GM19324 (cell line): ENCODE measurements at regions not wholly inside any gene's neighbourhood (a gene's known extent, or its start where the extent isn't known, plus 50 kb on each side); places are given as distances from the start of the nearest gene placed in this dataset.

Experiments
- ATAC-seq: cut with Tn5 transposase; IDR thresholded peaks from one replicate; pipeline ENCODE4 v1.9.1; 2021; ENCODE audit warnings: mild to moderate bottlenecking, moderate library complexity; ENCODE audit not compliant: unreplicated experiment, low FRiP score

DNA sequence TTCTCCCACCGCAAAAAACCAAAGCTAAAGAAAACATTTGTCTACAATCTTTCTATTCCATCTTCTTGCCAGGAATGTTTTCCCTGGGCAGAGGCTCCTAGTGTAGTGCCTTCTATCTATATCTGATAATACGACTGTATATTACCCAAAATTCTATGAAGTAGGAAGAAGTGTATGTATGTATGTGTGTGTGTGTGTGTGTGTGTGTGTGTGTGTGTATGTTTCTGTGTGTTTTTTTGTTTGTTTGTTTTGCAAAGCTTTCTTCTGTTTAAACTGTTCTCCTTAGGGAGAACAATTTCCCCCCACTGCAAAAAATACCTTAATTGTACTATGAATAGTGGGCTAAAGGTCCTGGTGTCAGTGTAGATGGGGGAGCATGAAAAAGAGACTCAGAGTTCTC is 312.6 kb upstream of the CITED2 start:
- ATAC-seq = no peak

DNA sequence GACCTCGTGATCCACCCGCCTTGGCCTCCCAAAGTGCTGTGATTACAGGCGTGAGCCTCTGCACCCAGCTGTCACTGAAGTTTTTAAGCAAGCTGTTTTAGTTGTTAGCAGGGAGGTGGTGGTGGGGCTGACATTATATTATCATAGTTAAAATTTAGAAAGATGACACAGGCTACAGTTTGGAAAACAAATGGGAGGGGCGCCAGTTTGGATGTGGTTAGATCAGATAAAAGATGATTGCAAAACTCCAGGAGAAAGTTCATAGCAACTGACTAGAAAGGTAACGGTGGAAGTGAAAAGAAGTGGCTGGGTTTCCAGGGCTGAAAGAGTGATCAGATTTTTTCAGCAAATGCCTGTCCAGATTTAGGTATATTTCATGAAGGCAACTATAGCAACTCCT is 311.9 kb upstream of the CITED2 start:
- ATAC-seq = no peak

DNA sequence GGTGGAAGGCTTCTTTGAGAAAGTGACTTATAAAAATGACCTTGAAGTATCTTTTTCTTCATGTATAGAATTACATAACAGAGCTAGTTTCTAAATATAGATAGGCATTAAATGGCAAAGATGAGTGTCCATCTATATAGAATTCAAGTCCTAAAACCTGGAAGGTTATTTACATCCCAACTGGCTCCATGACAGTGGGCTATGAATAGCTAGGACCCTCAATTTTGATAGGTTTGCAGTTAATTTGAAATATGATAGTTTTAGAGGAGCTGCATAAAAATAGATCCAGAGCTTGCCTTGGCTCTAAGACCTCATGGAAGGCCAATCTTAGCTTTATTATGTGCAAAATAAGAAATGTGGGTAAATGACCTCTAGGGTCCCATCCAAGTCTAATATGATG is 310.6 kb upstream of the CITED2 start:
- no peak for ATAC-seq

DNA sequence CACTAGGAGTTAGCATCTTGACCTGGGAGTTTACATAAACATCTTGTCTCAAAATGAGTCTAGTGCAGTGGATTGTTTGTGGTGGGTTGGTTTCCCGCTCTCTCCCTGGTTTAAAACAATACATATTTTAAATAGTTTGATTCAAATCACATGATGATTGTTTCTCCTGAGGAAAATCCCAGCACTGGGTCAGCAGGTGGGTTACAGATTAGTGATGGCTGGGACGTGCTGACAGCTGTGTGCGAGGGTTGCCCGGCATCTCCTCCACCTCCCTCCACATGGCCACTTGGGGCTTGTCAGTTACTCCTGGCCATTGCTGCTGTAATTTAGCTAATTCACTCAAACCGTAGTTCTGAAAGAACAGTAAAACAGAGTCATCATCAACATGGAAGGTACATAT is 306.4 kb upstream of the CITED2 start:
- ATAC-seq = no peak

DNA sequence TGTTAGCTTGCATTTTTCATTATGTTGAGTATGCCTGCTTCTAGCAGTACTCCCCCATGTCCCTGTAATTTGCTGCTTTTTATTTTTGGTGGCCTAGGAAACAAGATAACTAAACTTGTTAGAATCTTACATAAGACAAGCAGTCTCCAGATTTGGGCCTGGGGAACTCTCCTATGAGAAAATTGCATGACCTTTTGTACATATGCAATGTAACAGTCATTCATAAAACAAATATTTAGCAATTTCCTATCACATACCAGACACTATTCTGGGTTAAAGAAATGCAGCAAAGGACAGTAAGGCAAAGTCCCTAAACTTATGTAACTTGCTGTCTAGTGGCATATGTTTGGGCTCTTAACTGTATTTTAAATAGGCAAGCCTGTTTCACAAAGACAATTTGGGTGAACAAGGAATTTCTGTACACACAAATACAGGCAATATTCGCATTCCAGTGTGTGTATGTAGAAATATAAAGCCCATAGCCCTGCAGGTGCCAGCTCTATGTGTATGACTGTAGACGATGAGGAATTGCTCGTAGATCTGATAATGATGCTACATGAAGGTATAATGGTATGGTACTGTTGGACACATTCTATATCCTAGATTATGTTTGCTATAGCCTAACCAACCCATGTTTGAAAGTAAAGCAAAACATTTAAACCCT is 305.2 kb upstream of the CITED2 start:
- no peak for ATAC-seq

DNA sequence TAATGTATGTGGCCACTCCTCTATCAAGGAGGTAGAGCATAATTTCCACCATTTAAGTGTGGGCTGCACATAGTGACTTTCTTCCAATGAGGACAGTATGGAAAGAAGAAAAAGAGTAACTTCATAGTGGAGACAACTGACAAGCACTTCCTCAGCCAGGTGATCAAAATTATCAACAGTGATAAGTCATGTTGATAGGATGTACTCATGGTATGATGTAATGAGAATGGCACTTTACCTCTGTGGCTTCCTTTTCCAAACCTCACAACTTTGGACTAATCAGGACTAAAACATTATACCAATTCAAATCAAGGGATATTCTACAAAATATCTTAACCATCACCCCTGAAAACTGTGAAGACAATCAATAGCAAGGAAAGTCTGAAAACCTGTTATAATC is 302.3 kb upstream of the CITED2 start:
- no peak for ATAC-seq

DNA sequence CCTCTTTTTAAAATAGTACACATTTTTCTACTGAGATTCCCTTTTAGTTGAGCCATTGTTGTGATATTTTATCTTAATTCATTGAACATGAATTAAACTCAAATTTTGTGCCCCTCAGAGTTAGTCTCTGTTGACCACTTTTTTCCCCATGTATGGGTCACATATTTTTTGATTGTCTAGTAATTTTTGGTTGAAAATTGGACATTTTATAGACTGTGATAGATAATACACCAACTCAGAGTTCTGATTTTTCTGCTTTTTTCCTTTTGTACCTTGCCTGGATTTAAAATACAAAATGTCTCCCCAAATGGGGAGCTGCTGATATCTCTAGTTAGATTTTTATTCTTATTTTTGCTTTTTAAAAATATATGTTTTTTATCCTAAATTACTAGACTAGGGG is 291.8 kb upstream of the CITED2 start:
- no peak for ATAC-seq

DNA sequence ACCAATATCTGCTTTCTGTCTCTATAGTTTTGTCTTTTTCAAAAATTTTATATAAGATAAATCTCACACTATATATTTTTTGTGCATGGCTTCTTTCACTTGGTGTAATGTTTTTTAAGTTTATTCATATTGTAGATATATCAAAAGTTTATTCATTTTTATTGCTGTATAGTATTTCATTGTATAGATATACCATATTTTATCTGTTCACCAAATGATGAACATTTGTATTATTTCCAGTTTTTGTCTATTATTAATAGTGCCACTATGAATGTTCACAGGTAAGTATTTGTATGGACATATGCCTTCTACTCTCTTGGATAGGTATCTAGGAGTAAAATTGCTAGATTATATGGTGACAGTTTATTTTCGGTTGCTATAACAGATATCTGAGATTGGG is 289.5 kb upstream of the CITED2 start:
- ATAC-seq = no peak

DNA sequence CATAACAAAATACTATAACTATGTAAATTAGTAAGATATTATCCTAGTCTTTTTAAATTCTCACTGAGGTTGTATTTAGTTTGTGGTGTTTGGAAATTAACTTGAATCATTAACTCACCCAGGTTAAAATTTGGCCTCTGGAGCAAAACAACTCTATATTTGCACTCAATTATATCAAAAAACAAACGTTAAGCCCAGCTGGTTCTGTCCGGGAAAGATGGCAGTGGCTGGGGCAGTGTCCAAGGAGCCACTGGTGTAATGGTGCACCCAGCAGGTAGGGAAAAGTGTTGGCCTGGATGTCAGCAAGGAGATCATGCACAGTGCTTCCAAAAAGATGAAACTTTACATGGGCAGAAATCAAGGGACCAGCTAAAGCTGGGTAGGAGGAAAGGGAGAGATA is 285.3 kb upstream of the CITED2 start:
- ATAC-seq = no peak

DNA sequence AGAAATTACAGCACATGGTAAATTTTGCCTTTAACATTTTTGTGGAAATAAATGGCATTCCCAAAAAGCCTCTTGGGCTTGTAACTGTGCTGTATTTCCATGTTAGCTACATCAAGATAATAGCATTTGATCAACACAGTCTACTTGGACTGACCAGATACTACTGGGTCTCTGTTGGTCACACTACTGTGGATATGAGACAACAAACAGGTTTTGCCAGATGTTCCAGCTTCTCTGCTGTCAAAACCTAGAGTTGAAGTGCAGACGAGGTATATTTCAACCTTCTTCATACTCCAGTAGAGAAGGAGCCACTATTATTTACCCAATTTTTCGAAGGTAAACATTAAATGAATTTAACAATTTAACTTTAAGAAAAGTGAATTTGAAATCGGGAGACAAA is 284.7 kb upstream of the CITED2 start:
- ATAC-seq = no peak

DNA sequence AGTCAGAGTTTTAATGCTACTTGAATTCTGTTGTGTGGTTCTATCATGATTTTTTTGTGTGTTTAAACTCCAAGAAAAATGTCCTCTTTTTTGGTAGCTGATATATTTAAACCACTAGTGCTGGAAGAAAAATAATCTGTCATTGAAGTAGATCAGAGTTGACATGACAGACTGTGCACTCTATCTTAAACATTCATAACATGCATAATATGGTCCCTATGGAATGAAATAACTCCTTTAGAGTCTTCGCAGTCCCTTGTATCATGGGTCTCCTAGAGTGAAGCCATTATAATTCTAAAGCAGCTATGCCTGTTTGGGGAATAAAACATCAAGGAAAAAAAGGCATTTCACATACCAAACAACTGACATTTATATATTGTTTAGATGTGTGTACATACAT is 282.7 kb upstream of the CITED2 start:
- ATAC-seq = no peak

DNA sequence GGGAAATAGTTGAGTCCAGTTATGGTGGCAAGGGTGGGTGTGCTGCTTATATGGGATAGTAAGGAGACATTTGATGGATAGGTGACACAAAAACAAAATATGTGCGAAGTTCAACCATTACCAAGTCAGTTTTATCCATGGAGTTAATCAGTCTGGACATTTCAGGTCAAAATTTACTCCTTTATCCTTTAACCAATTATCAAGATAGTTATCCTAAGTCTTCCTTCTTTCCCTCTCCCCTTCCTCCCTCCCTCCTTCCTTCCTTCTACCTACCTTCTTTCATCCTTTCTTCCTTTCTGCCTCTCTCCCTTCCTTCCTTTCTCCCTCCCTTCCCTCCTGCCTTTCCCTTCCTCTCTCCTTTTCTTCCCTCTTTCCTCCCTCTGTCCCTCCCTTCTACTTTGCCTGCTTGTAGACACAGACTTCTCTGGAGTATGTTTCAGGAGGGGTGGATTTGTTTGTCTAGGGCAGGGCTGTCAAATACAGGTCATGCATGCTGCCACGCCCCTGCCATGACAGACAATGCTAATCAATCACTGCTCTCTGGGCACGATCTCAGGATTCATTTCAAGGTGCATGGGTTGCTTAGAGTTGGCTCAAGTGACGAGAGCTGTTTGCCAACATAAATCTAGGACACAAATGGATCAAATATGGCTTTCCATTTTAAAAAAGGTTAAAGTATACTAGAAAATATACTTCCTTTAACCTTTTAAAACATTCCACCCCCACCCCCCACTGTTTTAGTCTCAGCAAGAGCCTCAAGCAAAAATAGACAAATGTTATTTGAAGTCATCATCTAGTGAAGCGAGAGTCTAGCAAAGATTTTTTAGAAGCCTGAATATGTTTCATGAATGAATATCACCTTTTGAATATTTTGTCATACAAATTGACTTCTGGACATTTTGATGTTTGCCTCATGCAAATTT is 281.6 kb upstream of the CITED2 start:
- ATAC-seq = no peak

DNA sequence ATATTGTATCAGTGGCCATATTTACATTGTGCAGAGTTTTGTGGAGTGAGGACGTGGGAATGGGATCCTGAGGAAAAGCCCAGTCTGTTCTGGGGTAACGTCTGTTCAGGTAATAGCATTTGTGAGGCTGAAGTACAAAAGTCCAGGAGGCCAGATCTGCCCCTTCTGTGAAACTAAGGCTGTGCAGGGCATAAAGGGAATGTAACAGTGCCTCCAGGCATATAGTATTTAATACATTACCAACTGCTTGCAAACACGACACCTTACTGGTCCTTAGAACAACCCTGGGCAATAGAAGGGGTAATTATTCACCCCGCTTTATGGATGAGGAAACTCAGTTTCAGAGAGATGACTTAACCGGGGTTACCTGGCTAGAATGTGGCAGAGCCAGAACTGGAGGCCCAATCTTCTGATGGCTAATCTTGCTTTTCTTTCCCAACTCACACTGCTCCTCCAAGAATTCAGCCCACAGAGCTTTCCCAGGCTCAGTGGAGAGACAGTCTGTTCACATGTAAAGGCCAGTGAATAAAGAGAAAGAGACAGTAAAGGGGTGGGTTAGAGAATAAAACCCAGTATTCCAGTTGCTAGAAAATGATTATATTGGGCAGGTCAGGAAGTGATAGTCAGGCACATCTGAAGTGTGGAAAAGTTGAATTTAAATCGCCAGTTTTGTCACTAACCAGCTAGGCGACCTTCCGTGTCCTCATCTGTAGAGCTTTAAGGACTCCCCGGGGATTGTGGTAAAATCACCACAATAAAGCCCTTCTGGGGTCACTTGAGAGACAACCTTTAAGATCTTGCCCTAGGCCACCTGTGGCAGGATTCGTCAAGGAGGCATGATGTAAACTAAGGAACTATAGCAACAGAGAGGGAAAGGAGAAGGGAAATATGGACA is 280.7 kb upstream of the CITED2 start:
- no peak for ATAC-seq

DNA sequence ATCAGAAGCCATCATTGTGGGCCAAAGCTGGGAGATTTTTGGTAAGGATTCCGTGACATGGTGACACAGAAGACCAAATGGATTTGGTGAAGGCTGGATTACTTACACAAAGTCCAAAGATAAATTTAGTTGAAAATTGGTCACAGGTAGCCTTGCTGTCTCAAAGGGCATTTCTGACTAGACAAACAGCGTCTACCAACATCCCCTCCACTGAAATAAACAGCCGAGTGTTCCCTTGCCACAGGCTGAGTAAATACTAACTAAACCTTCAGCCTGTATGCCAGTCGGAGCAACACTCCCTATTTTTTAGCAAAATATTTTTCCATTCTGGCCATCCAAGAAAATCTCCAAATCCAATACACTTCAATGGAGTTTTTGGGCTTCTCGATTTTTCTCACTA is 279.9 kb upstream of the CITED2 start:
- no peak for ATAC-seq

DNA sequence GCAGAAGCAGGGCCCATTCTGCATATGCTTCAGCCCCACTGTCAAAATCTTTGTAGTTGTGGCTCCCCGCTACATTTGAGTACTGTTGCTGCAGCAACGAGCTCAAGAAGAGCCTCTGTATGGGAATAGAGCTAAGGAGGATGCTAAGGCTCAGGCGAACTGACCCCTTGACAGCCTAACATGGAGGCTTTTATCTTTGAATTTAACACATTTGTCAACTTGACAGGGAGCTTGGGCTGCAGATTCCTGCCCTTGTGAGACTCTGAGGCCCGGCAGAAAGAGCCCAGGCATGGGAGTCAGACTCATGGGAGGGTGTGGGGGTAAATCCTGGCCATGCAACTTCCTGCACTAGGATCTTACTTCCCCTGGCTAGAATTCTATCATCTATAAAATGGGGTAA is 278.7 kb upstream of the CITED2 start:
- ATAC-seq = no peak

DNA sequence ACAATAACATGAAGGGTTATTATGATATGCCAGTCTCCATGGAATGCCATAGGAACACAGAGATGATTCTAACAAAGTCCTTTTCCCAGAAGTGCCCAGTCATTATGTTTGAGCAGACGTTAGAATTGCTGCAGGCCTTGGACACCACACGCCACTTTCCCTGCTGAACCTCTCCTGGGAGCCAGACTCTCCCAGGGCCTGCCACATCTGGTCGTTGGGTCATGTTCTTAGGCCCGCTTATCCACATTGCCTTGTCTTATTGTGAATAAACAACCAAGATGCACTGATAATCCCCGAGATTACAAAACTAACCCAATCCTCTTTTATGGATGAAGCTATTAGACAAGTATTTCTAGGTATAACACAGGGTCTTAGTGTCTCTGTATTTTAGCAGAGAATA is 276.5 kb upstream of the CITED2 start:
- no peak for ATAC-seq

DNA sequence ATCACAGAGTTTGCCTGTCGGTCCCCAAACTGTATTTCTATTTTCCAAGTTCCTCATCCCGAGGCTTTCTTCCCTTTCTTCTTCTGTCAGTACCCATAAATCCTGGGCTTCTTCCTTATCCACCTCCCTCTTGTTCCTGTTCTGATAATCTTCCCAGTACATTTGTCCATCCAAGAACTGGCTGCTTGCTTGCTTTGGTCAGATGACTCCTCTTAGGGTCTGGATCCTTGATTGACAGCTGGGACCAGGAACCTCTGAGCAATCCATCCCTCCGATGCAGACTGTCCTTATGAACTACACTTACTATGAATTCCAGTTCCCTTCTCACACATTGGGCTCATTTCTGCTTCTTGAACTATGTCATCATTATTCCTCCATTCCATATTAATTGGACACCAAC is 275.3 kb upstream of the CITED2 start:
- no peak for ATAC-seq

DNA sequence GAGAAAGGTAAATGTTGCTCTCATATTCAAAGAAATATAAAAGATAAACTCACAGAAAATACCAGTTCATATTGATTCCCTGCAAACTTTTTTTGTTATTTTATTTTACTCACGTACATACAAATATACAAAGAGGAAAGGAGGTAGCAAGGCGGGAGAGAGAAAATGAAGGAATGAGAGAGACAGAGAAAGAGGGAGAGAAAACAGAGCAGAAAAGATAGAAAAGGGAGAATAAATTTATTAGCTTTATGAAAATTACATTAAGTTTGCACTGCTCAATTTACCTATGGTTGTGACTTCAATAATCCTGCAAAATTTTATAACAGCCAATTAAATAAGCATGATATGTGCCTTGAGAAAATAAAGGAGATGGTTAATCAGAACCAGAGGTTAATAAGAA is 274.7 kb upstream of the CITED2 start:
- ATAC-seq = no peak

DNA sequence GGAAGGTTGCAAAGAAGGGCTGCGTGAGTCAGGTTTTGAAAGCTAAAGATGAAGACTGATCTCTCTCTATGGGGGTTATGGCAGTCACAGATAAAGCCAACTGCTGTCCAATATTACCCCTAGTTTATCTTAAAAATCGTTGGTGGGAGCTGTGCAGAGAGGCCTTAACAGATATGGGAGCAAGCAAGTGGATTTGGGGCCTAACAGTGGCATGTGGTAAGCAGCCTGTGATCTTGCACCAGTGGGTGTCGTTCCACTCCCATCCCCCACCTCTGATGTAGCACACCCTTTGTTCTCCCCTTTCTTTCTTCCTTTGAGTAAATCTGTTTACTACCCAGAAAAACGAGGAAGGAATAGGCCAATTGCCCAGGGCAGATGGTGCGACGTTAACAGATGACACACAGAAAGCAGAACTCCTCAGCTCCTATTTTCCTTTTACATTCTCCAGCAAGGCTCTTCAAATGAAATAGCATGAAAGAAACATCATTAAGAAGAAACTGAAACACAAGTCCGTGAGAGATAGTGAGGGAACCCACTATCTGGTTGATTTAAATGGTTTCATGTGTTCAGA is 274.1 kb upstream of the CITED2 start:
- ATAC-seq = no peak

DNA sequence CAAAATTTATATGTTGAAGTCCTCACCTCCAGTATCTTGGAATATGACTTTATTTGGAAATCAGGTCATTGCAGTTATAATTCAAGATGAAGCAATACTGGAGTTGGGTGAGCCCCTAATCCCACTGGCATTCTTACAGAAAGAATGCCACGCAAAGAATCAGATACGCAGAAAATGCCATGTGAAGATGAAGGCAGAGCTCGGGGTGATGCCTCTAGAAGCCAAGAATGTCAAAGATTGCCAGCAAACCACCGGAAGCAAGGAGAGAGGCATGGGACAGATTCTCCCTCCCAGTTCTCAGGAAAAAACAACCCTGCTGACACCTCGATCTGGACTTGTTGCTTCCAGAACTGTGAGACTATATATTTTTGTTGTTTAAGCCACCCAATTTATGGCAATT is 273.4 kb upstream of the CITED2 start:
- ATAC-seq = no peak

DNA sequence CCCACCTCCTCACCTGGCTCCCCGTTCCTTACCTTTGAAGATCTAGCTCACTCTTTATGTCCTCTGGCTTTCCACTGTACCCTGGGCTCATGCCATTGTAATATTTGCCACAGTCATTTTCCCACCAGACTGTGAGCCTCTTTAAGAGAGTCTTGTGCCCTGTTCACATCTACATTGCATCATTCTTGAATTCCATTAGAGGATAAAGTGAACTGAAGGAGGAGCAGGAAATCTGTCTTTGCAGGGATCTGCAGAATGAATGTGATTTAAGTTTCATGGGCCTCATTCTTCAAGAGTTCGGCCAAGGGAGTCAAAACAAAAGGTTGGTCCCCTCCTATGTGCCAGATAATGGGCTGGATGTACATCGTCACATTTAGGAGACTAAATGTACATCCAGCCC is 272.6 kb upstream of the CITED2 start:
- no peak for ATAC-seq
